GM08714 (cell line): ENCODE measurements at regions not wholly inside any gene's neighbourhood (a gene's known extent, or its start where the extent isn't known, plus 50 kb on each side); places are given as distances from the start of the nearest gene placed in this dataset.

Experiments
- H3K4me3 ChIP-seq: fragments of 200-500 bp; sonication (Bioruptor generic); 2 replicates; pipeline ENCODE4 v1.5.1; 2014; ENCODE audit warnings: mild to moderate bottlenecking, low read length, inconsistent platforms
- ZNF274 ChIP-seq: IDR thresholded peaks from 2 replicates; pipeline ENCODE4 v1.6.1; 2012; ENCODE audit warnings: mild to moderate bottlenecking, low read depth, low read length

DNA sequence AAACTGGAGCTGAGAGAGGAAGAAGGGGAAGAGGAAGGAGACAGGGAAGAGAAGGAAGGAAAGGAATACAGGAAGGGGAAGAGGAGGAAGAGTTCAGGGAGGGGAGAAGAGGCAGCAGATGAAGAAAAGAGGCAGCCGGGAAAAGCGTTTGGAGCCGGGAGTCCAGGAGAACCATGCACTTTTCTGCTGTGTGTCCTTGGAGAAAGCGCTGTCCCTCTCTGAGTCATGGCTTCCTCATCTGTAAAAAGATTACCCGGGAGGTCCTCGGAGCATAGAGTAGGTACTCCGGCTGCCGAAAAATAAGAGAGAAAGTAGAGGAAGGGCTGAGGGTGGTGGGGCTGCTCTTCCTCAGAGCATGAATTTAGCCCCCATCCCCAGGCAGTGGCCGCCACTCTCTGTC lies 226.9 kb downstream of the MN1 start:
- H3K4me3 ChIP-seq, result no peak overlapping the region
- TF ChIP-seq ZNF274, result no peak

DNA sequence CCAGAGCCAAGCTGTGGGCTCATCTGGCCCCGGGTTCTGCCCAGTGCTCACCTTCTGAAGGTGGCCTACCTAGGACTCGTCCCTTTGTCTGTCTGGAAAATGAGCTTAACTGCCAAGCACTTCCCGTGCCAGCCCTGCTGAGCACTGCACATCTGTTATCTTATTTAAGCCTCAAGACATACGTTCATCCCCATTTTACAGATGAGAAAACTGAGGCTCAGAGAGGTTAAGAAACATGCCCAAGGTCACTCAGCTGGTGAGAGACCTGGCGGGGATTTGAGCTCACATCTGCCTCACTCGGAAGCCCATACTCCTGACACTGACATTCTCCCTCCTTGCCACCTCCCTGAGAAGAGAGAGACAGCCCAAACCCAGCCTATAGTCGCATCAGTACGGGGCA lies 226.2 kb downstream of the MN1 start:
- no peak overlapping the region for H3K4me3 ChIP-seq
- TF ChIP-seq ZNF274, result no peak

DNA sequence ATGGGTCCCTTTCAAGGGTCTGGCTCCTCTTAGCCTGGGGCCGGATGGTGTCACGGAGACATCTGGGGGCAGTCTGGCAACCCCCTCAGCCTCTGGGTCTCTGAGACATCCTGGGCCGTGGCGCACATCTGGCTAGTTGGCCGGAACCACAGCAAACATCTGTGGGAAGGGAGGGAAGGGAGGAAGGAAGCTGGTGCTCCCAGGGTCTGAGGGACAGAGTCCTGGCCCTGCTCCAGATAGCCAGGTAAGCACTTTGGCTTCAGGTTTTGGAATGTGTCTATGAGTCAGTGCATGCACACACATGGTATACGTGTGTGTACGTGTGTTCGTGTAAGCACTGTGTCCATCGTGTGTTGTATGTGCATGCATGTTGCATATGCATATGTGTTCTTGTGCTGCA lies 225.1 kb downstream of the MN1 start:
- no peak overlapping the region for H3K4me3 ChIP-seq
- TF ChIP-seq ZNF274, result no peak

DNA sequence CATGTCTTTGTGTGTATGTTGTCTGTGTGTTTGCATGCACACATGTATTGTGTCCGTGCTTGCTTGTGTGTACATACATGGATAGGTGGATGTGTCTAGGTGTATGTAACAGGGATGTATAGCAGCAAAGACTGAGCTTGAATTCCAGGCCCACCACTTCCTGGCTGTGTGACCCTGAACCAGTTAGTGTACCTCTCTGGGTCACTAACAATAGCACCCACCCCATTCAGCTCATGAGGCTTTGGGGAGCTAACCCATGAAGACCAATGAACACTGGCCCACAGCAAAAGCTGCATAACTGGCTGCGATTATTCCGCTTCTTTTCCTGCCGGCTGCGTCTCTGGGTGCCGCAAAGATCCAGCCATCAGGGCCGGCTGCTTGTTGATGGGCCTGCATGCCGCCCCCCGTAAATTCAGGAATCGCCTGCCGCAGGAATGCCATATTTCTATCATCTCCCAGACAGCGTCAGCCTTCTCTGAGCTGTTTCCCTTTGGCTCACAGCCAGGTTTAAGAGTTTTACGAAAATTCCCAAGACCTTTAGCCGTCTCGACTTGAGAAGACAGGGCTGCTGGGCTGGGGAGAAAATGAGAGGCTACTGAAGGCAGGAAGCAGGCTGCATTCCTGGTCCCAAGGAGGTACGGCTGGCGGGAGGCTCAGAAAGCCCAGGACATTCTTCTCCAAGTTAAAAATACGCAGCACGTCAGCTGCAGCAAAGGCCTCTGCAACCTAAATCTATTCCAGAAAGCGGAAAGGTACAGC lies 224.6 kb downstream of the MN1 start:
- H3K4me3 ChIP-seq, result no peak overlapping the region

DNA sequence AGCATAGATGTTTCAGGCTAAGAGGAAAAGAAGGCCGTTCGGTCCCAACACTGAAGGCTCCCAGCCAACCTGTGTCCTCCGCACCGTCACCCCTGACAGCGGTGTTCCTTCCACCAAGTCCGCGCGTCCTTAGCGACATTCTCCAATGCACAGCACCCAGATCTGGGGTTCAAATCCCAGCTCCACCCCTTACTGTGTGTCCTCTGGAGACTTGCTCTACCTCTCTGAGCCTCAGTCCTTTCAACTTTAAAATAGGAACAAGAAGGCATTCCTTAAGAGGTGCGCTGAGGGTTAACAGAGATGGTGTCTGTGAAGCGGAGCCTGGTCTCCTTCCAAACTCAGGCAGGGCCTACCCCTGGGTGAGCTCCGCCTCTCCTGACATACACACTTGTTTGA lies 224.0 kb downstream of the MN1 start:
- H3K4me3 ChIP-seq, result no peak overlapping the region
- TF ChIP-seq ZNF274, result no peak

More for the DNA sequence above, 224.6 kb downstream of the MN1 start:
- no peak for TF ChIP-seq ZNF274

DNA sequence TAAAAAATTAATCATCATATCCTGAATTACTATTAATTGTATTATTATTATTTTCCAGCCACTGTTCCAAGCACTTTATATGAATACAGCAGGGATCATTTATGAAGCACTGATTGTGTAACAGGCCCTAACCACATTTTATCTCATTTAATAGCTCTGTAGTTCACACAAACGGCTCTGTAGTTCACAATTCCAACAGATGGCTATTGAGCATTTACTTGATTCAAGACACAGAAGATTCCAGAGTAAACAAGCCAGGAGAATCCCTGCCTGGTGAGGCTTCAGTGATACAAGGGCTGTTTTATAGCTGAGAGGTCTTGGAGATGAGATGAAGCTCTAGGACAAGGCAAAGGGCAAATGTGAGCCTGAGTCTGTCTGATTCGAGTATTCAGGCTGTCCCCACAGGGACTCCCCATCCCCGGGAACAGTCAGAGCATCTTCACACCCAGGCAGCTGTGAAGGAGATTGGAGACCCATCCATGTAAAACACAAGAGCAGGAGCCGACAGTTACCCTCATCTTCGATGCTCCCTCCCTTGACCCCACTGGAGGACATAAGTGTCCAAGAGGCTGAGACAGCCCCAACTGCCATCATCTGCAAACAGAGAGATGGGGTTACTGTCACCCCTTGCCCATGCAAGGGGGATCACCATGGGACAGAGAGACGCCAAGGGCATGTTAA lies 222.5 kb downstream of the MN1 start:
- TF ChIP-seq ZNF274, result no peak
- H3K4me3 ChIP-seq, result no peak overlapping the region

DNA sequence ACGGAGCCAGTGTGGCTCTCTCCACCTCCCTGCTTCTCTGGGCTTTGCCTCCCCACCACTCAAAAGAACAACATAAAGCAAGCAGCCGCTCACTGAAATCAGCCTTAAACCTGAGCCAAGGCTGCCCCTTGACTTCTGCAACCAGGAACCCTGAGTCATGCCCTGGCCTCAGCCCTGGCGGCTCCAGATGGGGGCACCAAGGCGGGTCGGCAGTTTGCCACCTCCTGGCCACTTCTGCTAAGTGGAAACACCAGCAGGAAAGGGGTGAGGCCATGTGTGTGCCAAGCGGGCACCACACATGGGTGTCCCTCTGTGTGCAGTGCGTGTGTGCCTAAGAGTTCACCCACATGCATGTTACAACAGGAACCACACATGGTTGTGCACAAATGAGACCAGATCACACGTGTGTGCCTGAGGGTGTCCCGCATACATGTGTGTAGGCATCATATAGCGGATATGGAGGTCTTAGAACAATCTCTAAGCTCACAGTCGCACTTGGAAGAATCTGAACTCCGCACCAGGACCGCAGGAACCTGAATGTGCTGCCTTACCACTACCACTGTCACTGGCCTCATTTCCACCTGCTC lies 221.2 kb downstream of the MN1 start:
- H3K4me3 ChIP-seq, result no peak overlapping the region
- TF ChIP-seq ZNF274, result no peak

DNA sequence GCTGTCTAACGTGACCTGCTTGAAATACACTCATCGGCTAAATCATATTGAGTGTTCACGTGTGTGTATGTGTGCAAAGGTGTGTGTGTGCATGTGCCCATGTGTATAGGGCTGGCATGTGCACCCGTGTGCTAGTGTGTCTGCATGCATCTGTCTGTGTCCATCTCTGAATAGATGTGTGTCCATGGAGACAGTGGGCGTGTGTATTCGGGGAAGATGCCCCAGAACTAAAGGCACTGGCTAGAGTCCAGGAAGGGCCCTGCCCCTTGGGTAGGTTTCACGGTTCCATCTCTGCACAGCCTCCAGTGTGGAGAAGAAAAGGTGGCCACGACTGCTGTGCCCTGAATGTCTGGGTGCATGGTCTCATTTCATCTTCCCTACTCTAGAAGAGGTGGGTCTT lies 220.3 kb downstream of the MN1 start:
- TF ChIP-seq ZNF274, result no peak

DNA sequence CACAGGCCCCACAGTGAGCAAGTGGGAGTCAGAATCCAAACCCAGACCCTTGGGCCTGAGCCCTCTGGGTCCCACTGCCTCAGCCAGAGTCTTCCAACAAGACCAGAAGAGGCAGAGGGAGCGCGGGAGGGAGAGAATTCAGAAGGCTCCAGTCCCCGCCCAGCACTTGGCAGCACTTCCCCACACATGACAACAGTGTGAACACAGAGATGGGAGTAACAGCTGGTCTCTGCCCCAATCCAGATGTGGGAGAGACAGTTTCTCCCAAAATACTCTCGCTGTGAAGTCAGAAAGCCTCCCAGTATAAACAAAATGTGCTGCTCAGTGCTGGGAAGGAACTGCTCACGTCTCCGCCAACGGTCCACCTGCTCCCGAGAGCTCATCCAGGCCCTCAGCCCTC lies 219.9 kb downstream of the MN1 start:
- no peak overlapping the region for H3K4me3 ChIP-seq
- no peak for TF ChIP-seq ZNF274

More for the DNA sequence above, 220.3 kb downstream of the MN1 start:
- H3K4me3 ChIP-seq, result no peak overlapping the region

DNA sequence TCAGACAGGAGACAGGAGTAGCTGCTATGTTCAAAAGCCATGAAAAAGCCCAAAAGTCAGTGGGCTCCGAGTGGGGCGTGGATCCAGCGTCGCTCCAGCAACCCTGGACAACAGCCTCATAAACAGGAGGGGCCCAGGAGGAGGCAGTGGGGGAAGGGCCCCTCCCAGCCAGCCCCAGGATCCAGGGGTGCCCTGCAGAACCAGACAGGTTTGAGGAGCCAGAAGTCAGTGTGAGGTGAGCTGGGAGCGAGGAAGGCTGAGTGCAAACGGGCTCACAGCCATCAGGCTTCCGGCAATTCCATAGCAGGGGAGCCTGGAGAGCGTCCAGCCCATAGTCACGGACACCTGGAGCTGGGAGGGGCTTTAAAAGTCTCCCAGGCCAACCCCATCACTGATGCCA lies 217.7 kb downstream of the MN1 start:
- H3K4me3 ChIP-seq, result no peak overlapping the region
- no peak for TF ChIP-seq ZNF274

DNA sequence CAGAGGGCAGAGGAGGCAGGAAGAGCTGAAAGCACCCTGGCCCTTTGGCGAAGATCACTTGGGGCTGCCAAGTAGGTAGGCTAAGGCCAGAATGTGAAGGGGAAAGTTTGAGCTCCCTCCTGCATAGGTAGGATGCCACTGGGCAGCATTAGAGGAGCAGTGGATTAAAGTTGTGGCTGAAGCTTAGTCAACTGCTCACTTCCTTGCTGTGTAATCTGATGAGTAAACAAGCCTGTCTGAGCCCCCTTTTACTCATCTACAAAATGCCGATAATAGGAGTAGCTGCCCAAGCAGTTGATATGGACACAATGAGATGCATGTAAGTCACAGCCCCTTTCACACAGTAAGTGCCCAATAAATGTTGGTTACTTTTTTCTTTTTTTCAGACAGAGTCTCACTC lies 216.4 kb downstream of the MN1 start:
- no peak overlapping the region for H3K4me3 ChIP-seq
- TF ChIP-seq ZNF274, result no peak

DNA sequence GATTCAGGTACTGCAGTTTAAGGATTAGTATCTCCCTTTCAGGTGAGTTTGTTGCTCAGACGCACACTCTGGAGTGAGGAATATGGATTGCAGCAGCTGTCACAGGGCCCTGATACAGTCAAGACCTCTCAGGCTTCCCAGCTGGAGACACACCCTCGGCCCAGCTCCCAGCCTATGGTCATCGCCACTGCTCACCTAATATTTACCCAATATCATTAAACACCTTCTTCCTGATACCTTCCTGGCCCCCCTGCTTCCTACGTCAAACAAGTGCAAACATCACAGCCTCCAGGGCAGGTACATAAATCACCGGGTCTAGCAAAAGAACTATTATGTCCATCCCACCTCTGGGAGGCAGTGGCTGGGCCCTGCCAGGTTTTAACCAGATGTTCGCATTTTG lies 213.3 kb downstream of the MN1 start:
- no peak for TF ChIP-seq ZNF274
- no peak overlapping the region for H3K4me3 ChIP-seq

DNA sequence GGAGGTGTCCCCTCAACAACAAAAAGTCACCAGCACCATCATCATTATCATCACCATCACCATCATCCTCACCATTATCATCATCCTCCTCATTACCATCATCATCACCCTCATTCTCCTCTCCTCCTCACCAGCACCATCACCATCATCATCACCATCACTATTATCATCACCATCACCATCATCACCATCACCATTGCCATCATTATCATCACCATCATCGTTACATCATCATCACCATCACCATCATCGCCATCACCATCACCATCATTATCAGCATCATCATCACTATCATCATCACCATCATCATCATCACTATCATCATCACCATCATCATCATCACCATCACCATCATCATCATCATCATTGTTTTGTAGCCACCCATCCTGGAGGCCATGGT lies 212.6 kb downstream of the MN1 start:
- TF ChIP-seq ZNF274, result no peak
- H3K4me3 ChIP-seq, result no peak overlapping the region

DNA sequence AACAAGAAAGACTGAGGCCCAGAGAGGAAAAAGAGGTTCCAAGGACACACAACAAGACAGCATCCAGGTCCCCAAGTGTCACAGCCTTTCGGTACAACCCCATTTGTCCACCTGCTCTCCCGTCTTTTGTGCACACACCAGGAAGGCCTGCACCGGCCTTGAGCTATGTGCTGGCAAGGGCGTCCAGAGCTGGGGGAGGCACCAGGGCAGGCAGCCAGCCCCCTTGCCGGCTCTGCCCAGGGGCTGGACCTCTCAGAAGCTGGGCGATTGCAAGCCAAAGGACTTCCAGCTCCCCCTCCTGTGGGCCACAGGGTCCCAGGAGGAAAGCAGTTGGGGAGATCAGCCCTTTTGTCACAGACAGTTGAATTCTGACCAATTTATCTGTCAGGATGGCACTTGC lies 210.5 kb downstream of the MN1 start:
- no peak overlapping the region for H3K4me3 ChIP-seq
- TF ChIP-seq ZNF274, result no peak

DNA sequence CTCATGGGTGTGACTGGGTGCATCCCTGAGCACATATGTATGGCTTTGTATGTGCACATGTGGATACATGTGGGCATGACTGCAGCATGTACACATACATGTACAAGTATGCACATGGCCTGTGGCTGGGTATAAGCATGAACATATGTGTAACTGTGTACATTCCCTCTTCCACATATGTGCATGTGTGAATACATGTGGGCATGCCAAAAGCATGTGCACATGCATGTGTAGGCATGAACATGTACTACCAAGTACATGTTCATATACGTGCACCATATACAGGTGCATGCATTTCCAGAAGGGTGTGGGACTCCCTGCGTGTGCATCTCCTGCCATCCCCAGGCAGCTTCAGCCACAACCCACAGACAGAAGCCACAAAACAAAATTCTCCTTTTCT lies 208.2 kb downstream of the MN1 start:
- H3K4me3 ChIP-seq, result no peak overlapping the region
- no peak for TF ChIP-seq ZNF274
